ENCODE measurements at regions not wholly inside any gene's neighbourhood (a gene's known extent, or its start where the extent isn't known, plus 50 kb on each side); places are given as distances from the start of the nearest gene placed in this dataset.

- TF ChIP-seq CTCF (conservative IDR thresholded peaks at IDR 0.05 in 1 of 2, IDR thresholded peaks at IDR 0.05 in 1 of 2; ENCODE audit: low read depth in 1 of 2, low read length in 2 of 2) (no peak), EZH2 (IDR thresholded peaks at IDR 0.05; ENCODE audit: low read length, missing control alignments) (no peak)
These were observed 186.4 kb downstream of the NMUR2 start for GRCh38 chr5:152218694-152219093.

All from fibroblast of lung (primary cell).